H1 (cell line): ENCODE measurements at regions not wholly inside any gene's neighbourhood (a gene's known extent, or its start where the extent isn't known, plus 50 kb on each side); places are given as distances from the start of the nearest gene placed in this dataset.

Source experiments
- CTCF ChIA-PET: fragments of 300-600 bp; sonication (Branson Sonifier 250); formaldehyde crosslinking; loops from one replicate; lab custom pipeline; 2021; ENCODE audit not compliant: partially characterized antibody; lab: Charles Lee
- POLR2A ChIA-PET: fragments of 300-600 bp; sonication (Branson Sonifier 250); formaldehyde crosslinking; loops from one replicate; lab custom pipeline; 2021; ENCODE audit warnings: inconsistent platforms; ENCODE audit not compliant: partially characterized antibody; lab: Charles Lee
- DNase-seq, 2 experiments: peaks; one replicate each; pipeline versions ENCODE4 v3.0.0 to v3.0.0-alpha.2; 2010 to 2022; ENCODE audit warnings: low spot score in 2 of 2, low read depth in 1 of 2, mixed read lengths in 1 of 2
- FAIRE-seq: peaks from 2 replicates; lab custom pipeline; 2011; peaks lifted over from hg19 to GRCh38; lab: Jason Lieb, UNC
- H2AFZ ChIP-seq: 2 replicates; pipeline ENCODE4 v1.8.1; 2012; ENCODE audit warnings: low read length, inconsistent platforms
- H2AK5ac ChIP-seq: 2 replicates; pipeline ENCODE4 v1.6.1; 2013; ENCODE audit warnings: low read depth, low read length
- H2BK120ac ChIP-seq: replicated peaks from 2 replicates; pipeline ENCODE3; 2013; ENCODE audit warnings: low read depth, low read length, inconsistent platforms
- H2BK12ac ChIP-seq: 2 replicates; pipeline ENCODE4 v1.6.1; 2013; ENCODE audit warnings: low read depth, low read length
- H2BK15ac ChIP-seq: 2 replicates; pipeline ENCODE4 v1.6.1; 2013; ENCODE audit warnings: low read length
- H2BK20ac ChIP-seq: 2 replicates; pipeline ENCODE4 v1.6.1; 2013; ENCODE audit warnings: low read length
- H2BK5ac ChIP-seq: 2 replicates; pipeline ENCODE4 v1.6.1; 2013; ENCODE audit warnings: low read depth, low read length
- H3K14ac ChIP-seq: 2 replicates; pipeline ENCODE4 v1.6.1; 2013; ENCODE audit warnings: inconsistent platforms; ENCODE audit not compliant: insufficient read length
- H3K18ac ChIP-seq: 2 replicates; pipeline ENCODE4 v1.6.1; 2013; ENCODE audit warnings: low read length; ENCODE audit errors: extremely low read depth
- H3K23ac ChIP-seq: 2 replicates; pipeline ENCODE4 v1.6.1; 2013; ENCODE audit warnings: inconsistent platforms; ENCODE audit not compliant: insufficient read length
- H3K23me2 ChIP-seq: 2 replicates; pipeline ENCODE4 v1.6.1; 2013; ENCODE audit warnings: low read depth, low read length
- H3K27ac ChIP-seq: 2 replicates; pipeline ENCODE4 v1.6.1; 2011; ENCODE audit warnings: low read depth, low read length, inconsistent platforms
- H3K27me3 ChIP-seq, 4 experiments: replicated peaks in 1 of 4; 1 replicate in 1 of 4; 2 replicates in 3 of 4; pipeline versions ENCODE4 v1.6.1 to v1.8.1; 2011 to 2013; ENCODE audit warnings: low read length in 3 of 4, mild to moderate bottlenecking in 3 of 4, inconsistent platforms in 2 of 4, mixed read lengths in 2 of 4, moderate library complexity in 1 of 4; ENCODE audit not compliant: control insufficient read depth in 3 of 4, insufficient read depth in 3 of 4; ENCODE audit errors: extremely low read depth in 1 of 4
- H3K36me3 ChIP-seq, 4 experiments: 2 replicates each; pipeline versions ENCODE4 v1.6.1 to v1.8.1; 2011 to 2013; ENCODE audit warnings: mild to moderate bottlenecking in 4 of 4, low read length in 3 of 4, moderate library complexity in 2 of 4, control low read depth in 1 of 4, inconsistent platforms in 1 of 4; ENCODE audit not compliant: insufficient read depth in 4 of 4, control insufficient read depth in 2 of 4
- H3K4ac ChIP-seq: replicated peaks from 2 replicates; pipeline ENCODE3; 2013; ENCODE audit warnings: low read length, low read depth, mixed read lengths, inconsistent platforms; ENCODE audit not compliant: insufficient read length
- H3K4me1 ChIP-seq, 4 experiments: replicated peaks in 1 of 4; 1 replicate in 1 of 4; 2 replicates in 3 of 4; pipeline versions ENCODE4 v1.6.1 to v1.8.1; 2011 to 2013; ENCODE audit warnings: low read length in 3 of 4, inconsistent platforms in 2 of 4, mixed read lengths in 1 of 4; ENCODE audit not compliant: insufficient read depth in 4 of 4, control insufficient read depth in 3 of 4
- H3K4me2 ChIP-seq, 2 experiments: 2 replicates each; pipeline versions ENCODE4 v1.6.1 to v1.8.1; 2011 to 2013; ENCODE audit warnings: low read depth in 2 of 2, low read length in 2 of 2, control low read depth in 1 of 2, inconsistent platforms in 1 of 2, mild to moderate bottlenecking in 1 of 2; ENCODE audit not compliant: insufficient read depth in 1 of 2
- H3K4me3 ChIP-seq, 4 experiments: fragments of 200-600, 300-600 bp in 1 of 4; sonication (generic), shearing (Covaris generic), sonication (Bioruptor Twin) in 1 of 4; 2 replicates each; pipeline versions ENCODE4 v1.5.1 to v1.8.1; 2011 to 2016; ENCODE audit warnings: low read length in 4 of 4, low read depth in 3 of 4, control low read depth in 2 of 4, inconsistent platforms in 2 of 4, mild to moderate bottlenecking in 2 of 4, mixed read lengths in 1 of 4, moderate library complexity in 1 of 4; ENCODE audit not compliant: insufficient read depth in 2 of 4; ENCODE audit errors: extremely low read depth in 1 of 4
- H3K56ac ChIP-seq: replicated peaks from 2 replicates; pipeline ENCODE3; 2013; ENCODE audit warnings: low read depth, mild to moderate bottlenecking, mixed read lengths, low read length, inconsistent platforms; ENCODE audit not compliant: insufficient read length
- H3K79me1 ChIP-seq: 2 replicates; pipeline ENCODE4 v1.6.1; 2013; ENCODE audit warnings: low read depth, low read length, control low read depth
- H3K79me2 ChIP-seq, 2 experiments: 2 replicates each; pipeline versions ENCODE4 v1.6.1 to v1.8.1; 2012 to 2013; ENCODE audit warnings: low read length in 2 of 2, mild to moderate bottlenecking in 2 of 2, inconsistent platforms in 1 of 2; ENCODE audit not compliant: insufficient read depth in 2 of 2, control insufficient read depth in 1 of 2
- H3K9ac ChIP-seq, 4 experiments: replicated peaks in 1 of 4; 1 replicate in 1 of 4; 2 replicates in 3 of 4; pipeline versions ENCODE4 v1.6.1 to v1.8.1; 2011 to 2013; ENCODE audit warnings: low read depth in 3 of 4, low read length in 3 of 4, control low read depth in 2 of 4, mild to moderate bottlenecking in 2 of 4, moderate library complexity in 2 of 4, inconsistent platforms in 1 of 4; ENCODE audit errors: extremely low read depth in 1 of 4
- H3K9me3 ChIP-seq, 2 experiments: 2 replicates each; pipeline versions ENCODE4 v1.6.1 to v1.8.1; 2012 to 2013; ENCODE audit warnings: mild to moderate bottlenecking in 2 of 2, moderate library complexity in 2 of 2, control low read depth in 1 of 2, inconsistent platforms in 1 of 2, low read depth in 1 of 2, low read length in 1 of 2, mixed read lengths in 1 of 2; ENCODE audit not compliant: insufficient read depth in 2 of 2
- H4K20me1 ChIP-seq, 2 experiments: replicated peaks in 1 of 2; 2 replicates each; pipeline versions ENCODE3 to v1.8.1; 2011 to 2013; ENCODE audit warnings: inconsistent platforms in 2 of 2, low read length in 2 of 2, mild to moderate bottlenecking in 1 of 2; ENCODE audit not compliant: insufficient read depth in 2 of 2, control insufficient read depth in 1 of 2
- H4K5ac ChIP-seq: 2 replicates; pipeline ENCODE4 v1.6.1; 2013; ENCODE audit warnings: low read length, low read depth, mixed read lengths, inconsistent platforms; ENCODE audit not compliant: insufficient read length
- H4K8ac ChIP-seq: 2 replicates; pipeline ENCODE4 v1.8.0; 2013; ENCODE audit warnings: mild to moderate bottlenecking, moderate library complexity, low read length, inconsistent platforms; ENCODE audit not compliant: insufficient read depth; ENCODE audit errors: extremely low read depth
- H4K91ac ChIP-seq: replicated peaks from 2 replicates; pipeline ENCODE3; 2013; ENCODE audit warnings: low read length, mixed read lengths, inconsistent platforms; ENCODE audit not compliant: insufficient read length
- ASH2L ChIP-seq: fragments of 200-600, 300-600 bp; sonication (generic); IDR thresholded peaks from one replicate; pipeline ENCODE4 v1.7.1; 2017; ENCODE audit warnings: low read length
- BACH1 ChIP-seq: IDR thresholded peaks from 2 replicates; pipeline ENCODE4 v1.6.1; 2012; ENCODE audit warnings: low read length, improper control_type of control experiment
- CBX8 ChIP-seq: fragments of 300-800, 300-1000 bp; sonication (generic); IDR thresholded peaks from 2 replicates; pipeline ENCODE4 v1.7.1; 2016; ENCODE audit warnings: low read depth, low read length, borderline replicate concordance
- EGR1 ChIP-seq: IDR thresholded peaks from 2 replicates; pipeline ENCODE4 v1.6.1; 2011; ENCODE audit warnings: low read depth, low read length, borderline replicate concordance
- EP300 ChIP-seq, 2 experiments: IDR thresholded peaks; 1 replicate in 1 of 2; 2 replicates in 1 of 2; pipeline ENCODE4 v1.6.1; 2011 to 2012; ENCODE audit warnings: low read depth in 2 of 2, low read length in 2 of 2, mild to moderate bottlenecking in 2 of 2, borderline replicate concordance in 1 of 2, inconsistent platforms in 1 of 2, moderate library complexity in 1 of 2
- GABPA ChIP-seq: IDR thresholded peaks from 2 replicates; pipeline ENCODE4 v1.6.1; 2011; ENCODE audit warnings: mild to moderate bottlenecking, low read length, moderate library complexity, borderline replicate concordance; ENCODE audit not compliant: insufficient read depth
- KDM1A ChIP-seq: fragments of 200-600, 300-600 bp; sonication (generic); IDR thresholded peaks from 2 replicates; pipeline ENCODE4 v1.7.1; 2016; ENCODE audit warnings: mild to moderate bottlenecking, low read length, borderline replicate concordance
- NRF1 ChIP-seq: IDR thresholded peaks from 2 replicates; pipeline ENCODE4 v1.6.1; 2011; ENCODE audit warnings: mild to moderate bottlenecking, low read depth, low read length, improper control_type of control experiment
- SRF ChIP-seq: IDR thresholded peaks from 2 replicates; pipeline ENCODE4 v1.6.1; 2011; ENCODE audit warnings: mild to moderate bottlenecking, low read depth, low read length, moderate library complexity
- TAF1 ChIP-seq: IDR thresholded peaks from 2 replicates; pipeline ENCODE4 v1.6.1; 2011; ENCODE audit warnings: mild to moderate bottlenecking, low read depth, low read length
- YY1 ChIP-seq: IDR thresholded peaks from 2 replicates; pipeline ENCODE4 v1.6.1; 2011; ENCODE audit warnings: low read depth, mild to moderate bottlenecking, low read length
- WGBS, 2 experiments: shearing (Covaris generic) in 1 of 2; methylation state at CpG; one replicate each; pipeline versions ENCODE4 v1.1.6 to v1.1.7; 2013 to 2015; ENCODE audit warnings: low lambda C conversion rate in 2 of 2, mixed read lengths in 2 of 2, inconsistent platforms in 1 of 2, low coverage in 1 of 2, missing lambda C conversion rate in 1 of 2; ENCODE audit not compliant: insufficient replicate concordance in 2 of 2, insufficient coverage in 1 of 2, insufficient read length in 1 of 2; ENCODE audit errors: extremely low coverage in 1 of 2, missing lambda C conversion rate in 1 of 2; 5-methylcytosine and 5-hydroxymethylcytosine counted together
- TF ChIP-seq, protein P1 (sequence below), 3 experiments: IDR thresholded peaks; 1 replicate in 2 of 3; 2 replicates in 1 of 3; pipeline versions ENCODE4 v1.5.1 to v1.6.1; 2011; ENCODE audit warnings: low read length in 3 of 3, mild to moderate bottlenecking in 3 of 3, inconsistent platforms in 2 of 3, low read depth in 1 of 3, moderate library complexity in 1 of 3; ENCODE audit not compliant: insufficient read depth in 1 of 3; ENCODE audit errors: control extremely low read depth in 1 of 3

DNA sequence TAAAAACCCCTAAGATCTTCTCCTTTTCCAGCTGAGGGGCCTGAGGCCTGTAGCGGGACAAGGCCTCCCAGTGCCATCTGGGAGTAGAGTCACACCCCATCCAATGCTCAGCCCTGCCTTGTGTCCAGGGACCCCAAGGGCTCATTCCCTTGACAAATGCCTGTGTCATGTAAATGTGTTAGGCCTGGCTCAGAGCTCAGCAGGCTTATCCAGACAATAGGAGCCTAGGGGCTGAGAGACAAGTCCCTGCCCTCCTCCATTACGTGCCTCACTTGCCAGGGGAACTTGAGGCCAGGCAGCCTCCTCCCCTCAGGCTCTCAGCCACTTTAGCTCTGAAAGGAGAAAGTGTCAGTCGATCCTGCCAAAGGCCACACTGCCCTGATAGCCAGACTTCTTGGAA, 166.8 kb upstream of the MAMLD1 start:
- H3K4me1 ChIP-seq = 0 out of 7 replicates have a peak, but pooled peaks cover 0 to 5% (median 0%) of the 10 kb centered on the region in 4 experiments
- H3K23ac ChIP-seq = no peak overlapping the region
- no peak overlapping the region for H3K14ac ChIP-seq
- no peaks in the 10 kb centered on the region for H3K79me1 ChIP-seq
- no peak overlapping the region for H3K18ac ChIP-seq
- ChIA-PET CTCF (interaction anchor here (0.8 kb wide), 1 partner anchor 290 kb away, joined by 3 read pairs; no protein-coding TSS in a partner anchor), POLR2A (no interaction called here)
- no peak overlapping the region for H2BK12ac ChIP-seq
- no peaks in the 10 kb centered on the region for H3K79me2 ChIP-seq
- DNase-seq (no peak), FAIRE-seq (peak; percentile 69)
- no peak overlapping the region for H3K4ac ChIP-seq
- WGBS, 2 experiments = 0% methylated on average over 1 of the region's 3 CpGs; no CpG with 5 or more reads in 1 of the 2 experiments
- no peak overlapping the region for H4K91ac ChIP-seq
- H3K4me3 ChIP-seq = no peak overlapping the region
- no peaks in the 10 kb centered on the region for H3K36me3 ChIP-seq
- no peak overlapping the region for H3K56ac ChIP-seq
- no peak overlapping the region for H2AK5ac ChIP-seq
- no peak overlapping the region for H3K27ac ChIP-seq
- no peak overlapping the region for H3K9ac ChIP-seq
- no peak overlapping the region for H2BK15ac ChIP-seq
- no peak overlapping the region for H4K5ac ChIP-seq
- H2BK120ac ChIP-seq = no peak overlapping the region
- no peak overlapping the region; a peak in 1 of 4 replicates for H3K4me2 ChIP-seq
- H2BK20ac ChIP-seq = no peak overlapping the region
- H3K27me3 ChIP-seq = no peaks in the 10 kb centered on the region
- H4K8ac ChIP-seq = no peak overlapping the region
- H3K23me2 ChIP-seq = no peaks in the 10 kb centered on the region
- no peak overlapping the region for H2BK5ac ChIP-seq
- H4K20me1 ChIP-seq = no peaks in the 10 kb centered on the region
- no peaks in the 10 kb centered on the region for H3K9me3 ChIP-seq
- no peak overlapping the region for H2AFZ ChIP-seq
- TF ChIP-seq EGR1 (no peak), ASH2L (no peak), KDM1A (no peak), EP300 (IDR thresholded peaks at IDR 0.05; ENCODE audit: borderline replicate concordance in 1 of 2, low read depth in 2 of 2, low read length in 2 of 2) (no peak), TAF1 (no peak), CBX8 (no peak), SRF (no peak), YY1 (no peak), NRF1 (no peak), GABPA (no peak), BACH1 (no peak)
- TF ChIP-seq, protein P1, sequence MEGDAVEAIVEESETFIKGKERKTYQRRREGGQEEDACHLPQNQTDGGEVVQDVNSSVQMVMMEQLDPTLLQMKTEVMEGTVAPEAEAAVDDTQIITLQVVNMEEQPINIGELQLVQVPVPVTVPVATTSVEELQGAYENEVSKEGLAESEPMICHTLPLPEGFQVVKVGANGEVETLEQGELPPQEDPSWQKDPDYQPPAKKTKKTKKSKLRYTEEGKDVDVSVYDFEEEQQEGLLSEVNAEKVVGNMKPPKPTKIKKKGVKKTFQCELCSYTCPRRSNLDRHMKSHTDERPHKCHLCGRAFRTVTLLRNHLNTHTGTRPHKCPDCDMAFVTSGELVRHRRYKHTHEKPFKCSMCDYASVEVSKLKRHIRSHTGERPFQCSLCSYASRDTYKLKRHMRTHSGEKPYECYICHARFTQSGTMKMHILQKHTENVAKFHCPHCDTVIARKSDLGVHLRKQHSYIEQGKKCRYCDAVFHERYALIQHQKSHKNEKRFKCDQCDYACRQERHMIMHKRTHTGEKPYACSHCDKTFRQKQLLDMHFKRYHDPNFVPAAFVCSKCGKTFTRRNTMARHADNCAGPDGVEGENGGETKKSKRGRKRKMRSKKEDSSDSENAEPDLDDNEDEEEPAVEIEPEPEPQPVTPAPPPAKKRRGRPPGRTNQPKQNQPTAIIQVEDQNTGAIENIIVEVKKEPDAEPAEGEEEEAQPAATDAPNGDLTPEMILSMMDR (IDR thresholded peaks at IDR 0.05; ENCODE audit: control extremely low read depth in 1 of 3, insufficient read depth in 1 of 3, low read depth in 1 of 3, low read length in 3 of 3) = no peak
